Tibial nerve (tissue), 4 donors: ENCODE measurements at regions not wholly inside any gene's neighbourhood (a gene's known extent, or its start where the extent isn't known, plus 50 kb on each side); places are given as distances from the start of the nearest gene placed in this dataset.
"Not testable (repeated sequence)": the region's sequence is repeated elsewhere in the genome, so short reads cannot be mapped to it uniquely, and the experiment has no call there.

Experiments used
- CTCF ChIP-seq, 5 experiments: fragments of 200-600 bp in 3 of 5; fragments of 450-650 bp in 2 of 5; sonication (generic) in 3 of 5; IDR thresholded peaks; one replicate each; pipeline ENCODE4 v1.5.1; 2016 to 2019; ENCODE audit warnings: antibody characterized with exemption in 5 of 5, mild to moderate bottlenecking in 3 of 5, moderate library complexity in 2 of 5
- EP300 ChIP-seq, 2 donors: sonication (generic); formaldehyde crosslinking; IDR thresholded peaks; one replicate each; pipeline ENCODE4 v1.6.1; 2017; ENCODE audit warnings: antibody characterized with exemption in 2 of 2, mild to moderate bottlenecking in 1 of 2
- POLR2A ChIP-seq, 2 donors: fragments of 450-650 bp; IDR thresholded peaks; one replicate each; pipeline ENCODE4 v1.6.1; 2017; ENCODE audit warnings: antibody characterized with exemption in 2 of 2, mild to moderate bottlenecking in 2 of 2, moderate library complexity in 2 of 2

- TF ChIP-seq POLR2A, CTCF, EP300 (IDR thresholded peaks at IDR 0.05): not testable (repeated sequence)
Observed at GRCh38 chr9:67711429-67711828, 147.3 kb upstream of the ANKRD20A1 start.
